ENCODE measurements at regions not wholly inside any gene's neighbourhood (a gene's known extent, or its start where the extent isn't known, plus 50 kb on each side); places are given as distances from the start of the nearest gene placed in this dataset.
A peak's percentile ranks its signal among the peaks of the same experiment; 100 is the strongest.

- no peak for TF ChIP-seq EZH2 (IDR thresholded peaks at IDR 0.05; ENCODE audit: borderline replicate concordance, control insufficient read depth, low read depth, low read length)
- no peak for TF ChIP-seq POLR2A (IDR thresholded peaks at IDR 0.05; ENCODE audit: low read depth, low read length)
- TF ChIP-seq FOS (IDR thresholded peaks at IDR 0.05; ENCODE audit: borderline replicate concordance, extremely low read depth, insufficient read length) = no peak
- TF ChIP-seq ZNF274 (IDR thresholded peaks at IDR 0.05; ENCODE audit: insufficient read depth, insufficient read length) = no peak
- peak; percentile 82 for TF ChIP-seq RAD21 (IDR thresholded peaks at IDR 0.05; ENCODE audit: insufficient read depth, low read depth, low read length)
- TF ChIP-seq, protein P1, sequence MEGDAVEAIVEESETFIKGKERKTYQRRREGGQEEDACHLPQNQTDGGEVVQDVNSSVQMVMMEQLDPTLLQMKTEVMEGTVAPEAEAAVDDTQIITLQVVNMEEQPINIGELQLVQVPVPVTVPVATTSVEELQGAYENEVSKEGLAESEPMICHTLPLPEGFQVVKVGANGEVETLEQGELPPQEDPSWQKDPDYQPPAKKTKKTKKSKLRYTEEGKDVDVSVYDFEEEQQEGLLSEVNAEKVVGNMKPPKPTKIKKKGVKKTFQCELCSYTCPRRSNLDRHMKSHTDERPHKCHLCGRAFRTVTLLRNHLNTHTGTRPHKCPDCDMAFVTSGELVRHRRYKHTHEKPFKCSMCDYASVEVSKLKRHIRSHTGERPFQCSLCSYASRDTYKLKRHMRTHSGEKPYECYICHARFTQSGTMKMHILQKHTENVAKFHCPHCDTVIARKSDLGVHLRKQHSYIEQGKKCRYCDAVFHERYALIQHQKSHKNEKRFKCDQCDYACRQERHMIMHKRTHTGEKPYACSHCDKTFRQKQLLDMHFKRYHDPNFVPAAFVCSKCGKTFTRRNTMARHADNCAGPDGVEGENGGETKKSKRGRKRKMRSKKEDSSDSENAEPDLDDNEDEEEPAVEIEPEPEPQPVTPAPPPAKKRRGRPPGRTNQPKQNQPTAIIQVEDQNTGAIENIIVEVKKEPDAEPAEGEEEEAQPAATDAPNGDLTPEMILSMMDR (IDR thresholded peaks at IDR 0.05 in 2 of 3, conservative IDR thresholded peaks at IDR 0.05 in 1 of 3; ENCODE audit: control insufficient read depth in 2 of 3, extremely low read depth in 1 of 3, insufficient read depth in 1 of 3, low read depth in 3 of 3, low read length in 3 of 3) = peak; percentile 41 to 59 (median 59); a peak in 5 of 6 replicates
- TF ChIP-seq, protein P2, sequence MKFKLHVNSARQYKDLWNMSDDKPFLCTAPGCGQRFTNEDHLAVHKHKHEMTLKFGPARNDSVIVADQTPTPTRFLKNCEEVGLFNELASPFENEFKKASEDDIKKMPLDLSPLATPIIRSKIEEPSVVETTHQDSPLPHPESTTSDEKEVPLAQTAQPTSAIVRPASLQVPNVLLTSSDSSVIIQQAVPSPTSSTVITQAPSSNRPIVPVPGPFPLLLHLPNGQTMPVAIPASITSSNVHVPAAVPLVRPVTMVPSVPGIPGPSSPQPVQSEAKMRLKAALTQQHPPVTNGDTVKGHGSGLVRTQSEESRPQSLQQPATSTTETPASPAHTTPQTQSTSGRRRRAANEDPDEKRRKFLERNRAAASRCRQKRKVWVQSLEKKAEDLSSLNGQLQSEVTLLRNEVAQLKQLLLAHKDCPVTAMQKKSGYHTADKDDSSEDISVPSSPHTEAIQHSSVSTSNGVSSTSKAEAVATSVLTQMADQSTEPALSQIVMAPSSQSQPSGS (IDR thresholded peaks at IDR 0.05; ENCODE audit: low read length) = no peak
- no peak for TF ChIP-seq TBL1XR1 (IDR thresholded peaks at IDR 0.05; ENCODE audit: low read depth, low read length)
- TF ChIP-seq ZNF687 (IDR thresholded peaks at IDR 0.05) = no peak
- TF ChIP-seq FOXK2 (IDR thresholded peaks at IDR 0.05) = no peak
- no peak for TF ChIP-seq ETV6 (conservative IDR thresholded peaks at IDR 0.05 in 1 of 2, IDR thresholded peaks at IDR 0.05 in 1 of 2; ENCODE audit: borderline replicate concordance in 1 of 2, low read depth in 1 of 2)
- TF ChIP-seq PRDM15 (CRISPR knock-in tag; IDR thresholded peaks at IDR 0.05) = no peak
- TF ChIP-seq GABPA (IDR thresholded peaks at IDR 0.05; ENCODE audit: low read depth) = no peak
- TF ChIP-seq CBX3 (IDR thresholded peaks at IDR 0.05; ENCODE audit: borderline replicate concordance, low read depth) = no peak
Observed at GRCh38 chr15:31439328-31439727, 112.7 kb downstream of the KLF13 start.

All from GM12878 (cell line).